KOPT-K1 (cell line): ENCODE measurements at regions not wholly inside any gene's neighbourhood (a gene's known extent, or its start where the extent isn't known, plus 50 kb on each side); places are given as distances from the start of the nearest gene placed in this dataset.

Source experiments
- H3K27ac ChIP-seq: fragments of 200-600 bp; sonication (generic); 2 replicates; pipeline ENCODE4 v1.5.1; 2016; ENCODE audit warnings: antibody characterized with exemption, mild to moderate bottlenecking, low read depth, low read length; ENCODE audit not compliant: poor library complexity, severe bottlenecking
- H3K36me3 ChIP-seq: fragments of 200-600 bp; sonication (generic); 2 replicates; pipeline ENCODE4 v1.5.1; 2017; ENCODE audit warnings: antibody characterized with exemption, mild to moderate bottlenecking, low read length, moderate library complexity; ENCODE audit not compliant: insufficient read depth
- H3K9me3 ChIP-seq: fragments of 200-600 bp; sonication (generic); 2 replicates; pipeline ENCODE4 v1.5.1; 2017; ENCODE audit warnings: antibody characterized with exemption, low read length, mild to moderate bottlenecking; ENCODE audit not compliant: insufficient read depth, poor library complexity, severe bottlenecking

GRCh38 chr16:72536723-72537435, 364.9 kb upstream of the PMFBP1 start:
- Histone ChIP-seq H3K27ac (no peak overlapping the region), H3K9me3 (no peaks in the 10 kb centered on the region), H3K36me3 (no peaks in the 10 kb centered on the region)

- H3K36me3 ChIP-seq: no peaks in the 10 kb centered on the region
- H3K9me3 ChIP-seq: no peaks in the 10 kb centered on the region
- H3K27ac ChIP-seq: no peak overlapping the region
These were observed 361.0 kb upstream of the PMFBP1 start for GRCh38 chr16:72532906-72533410.

- Histone ChIP-seq H3K36me3 (no peaks in the 10 kb centered on the region), H3K9me3 (no peaks in the 10 kb centered on the region), H3K27ac (no peak overlapping the region)
These were observed 358.5 kb upstream of the PMFBP1 start for GRCh38 chr16:72530434-72530833.

GRCh38 chr16:72523087-72523486, 351.1 kb upstream of the PMFBP1 start:
- Histone ChIP-seq H3K36me3 (peaks cover 10% of the 10 kb centered on the region), H3K9me3 (peaks cover 15% of the 10 kb centered on the region), H3K27ac (no peak overlapping the region)

- Histone ChIP-seq H3K9me3 (peaks cover 8% of the 10 kb centered on the region), H3K36me3 (peaks cover 8% of the 10 kb centered on the region), H3K27ac (no peak overlapping the region)
These were observed 345.2 kb upstream of the PMFBP1 start for GRCh38 chr16:72517154-72517553.

GRCh38 chr16:72511171-72511570, 339.2 kb upstream of the PMFBP1 start:
- no peak overlapping the region for H3K27ac ChIP-seq
- H3K36me3 ChIP-seq: no peaks in the 10 kb centered on the region
- no peaks in the 10 kb centered on the region for H3K9me3 ChIP-seq

- Histone ChIP-seq H3K9me3 (no peaks in the 10 kb centered on the region), H3K27ac (no peak overlapping the region), H3K36me3 (no peaks in the 10 kb centered on the region)
These were observed 336.2 kb upstream of the PMFBP1 start for GRCh38 chr16:72508191-72508590.

- no peak overlapping the region for H3K27ac ChIP-seq
- H3K36me3 ChIP-seq: no peaks in the 10 kb centered on the region
- no peaks in the 10 kb centered on the region for H3K9me3 ChIP-seq
These were observed 330.6 kb upstream of the PMFBP1 start for GRCh38 chr16:72502594-72503005.

- H3K9me3 ChIP-seq: no peaks in the 10 kb centered on the region
- no peaks in the 10 kb centered on the region for H3K36me3 ChIP-seq
- no peak overlapping the region for H3K27ac ChIP-seq
These were observed 330.0 kb upstream of the PMFBP1 start for GRCh38 chr16:72501739-72502593.

GRCh38 chr16:72500545-72500944, 328.6 kb upstream of the PMFBP1 start:
- Histone ChIP-seq H3K27ac (no peak overlapping the region), H3K9me3 (no peaks in the 10 kb centered on the region), H3K36me3 (no peaks in the 10 kb centered on the region)

- Histone ChIP-seq H3K9me3 (no peaks in the 10 kb centered on the region), H3K27ac (no peak overlapping the region), H3K36me3 (no peaks in the 10 kb centered on the region)
These were observed 321.9 kb upstream of the PMFBP1 start for GRCh38 chr16:72493716-72494415.

- Histone ChIP-seq H3K27ac (no peak overlapping the region), H3K9me3 (peaks cover 8% of the 10 kb centered on the region), H3K36me3 (no peaks in the 10 kb centered on the region)
These were observed 315.3 kb upstream of the PMFBP1 start for GRCh38 chr16:72487283-72487682.

- Histone ChIP-seq H3K27ac (no peak overlapping the region), H3K36me3 (no peaks in the 10 kb centered on the region), H3K9me3 (peaks cover 5% of the 10 kb centered on the region)
These were observed 310.7 kb upstream of the PMFBP1 start for GRCh38 chr16:72482695-72483094.

GRCh38 chr16:72481419-72481818, 309.5 kb upstream of the PMFBP1 start:
- Histone ChIP-seq H3K36me3 (no peaks in the 10 kb centered on the region), H3K9me3 (no peaks in the 10 kb centered on the region), H3K27ac (no peak overlapping the region)

- no peaks in the 10 kb centered on the region for H3K36me3 ChIP-seq
- no peak overlapping the region for H3K27ac ChIP-seq
These were observed 309.0 kb upstream of the PMFBP1 start for GRCh38 chr16:72480911-72481310.

More at GRCh38 chr16:72480911-72481310, 309.0 kb upstream of the PMFBP1 start:
- no peaks in the 10 kb centered on the region for H3K9me3 ChIP-seq
